ENCODE measurements at regions not wholly inside any gene's neighbourhood (a gene's known extent, or its start where the extent isn't known, plus 50 kb on each side); places are given as distances from the start of the nearest gene placed in this dataset.

- Histone ChIP-seq H4K20me1 (ENCODE audit: low read depth, low read length) (no peaks in the 10 kb centered on the region), H3K9me2 (replicated peaks; ENCODE audit: insufficient read depth, low read length) (no peaks in the 10 kb centered on the region), H3K36me3 (ENCODE audit: low read length) (no peaks in the 10 kb centered on the region), H3F3A (ENCODE audit: insufficient read depth) (no peaks in the 10 kb centered on the region), H3K4me2 (ENCODE audit: low read depth, low read length, poor library complexity, severe bottlenecking) (no peak overlapping the region), H3K9ac (ENCODE audit: low read length) (no peak overlapping the region), H3K9me3 (ENCODE audit: insufficient read depth, low read length) (peaks cover 13% of the 10 kb centered on the region), H2AFZ (ENCODE audit: low read depth, low read length, severe bottlenecking) (no peak overlapping the region), H3K27ac (ENCODE audit: low read depth, low read length) (no peak overlapping the region), H3K4me3 (ENCODE audit: insufficient read depth, low read length, poor library complexity, severe bottlenecking) (no peak overlapping the region), H3K79me2 (ENCODE audit: insufficient read depth, low read length) (no peaks in the 10 kb centered on the region), H3K27me3 (ENCODE audit: low read length) (no peaks in the 10 kb centered on the region)
- TF ChIP-seq EZH2phosphoT487 (conservative IDR thresholded peaks at IDR 0.05; ENCODE audit: low read length): no peak
- no peak for TF ChIP-seq CTCF (IDR thresholded peaks at IDR 0.05; ENCODE audit: insufficient read depth, low read length, poor library complexity, severe bottlenecking)
Observed at GRCh38 chr2:16209799-16210198, 269.4 kb downstream of the MYCN start.

GRCh38 chr2:16208921-16209320, 268.6 kb downstream of the MYCN start:
- no peaks in the 10 kb centered on the region for H3K79me2 ChIP-seq (ENCODE audit: insufficient read depth, low read length)
- H3F3A ChIP-seq (ENCODE audit: insufficient read depth): no peaks in the 10 kb centered on the region
- H2AFZ ChIP-seq (ENCODE audit: low read depth, low read length, severe bottlenecking): no peak overlapping the region
- H3K4me3 ChIP-seq (ENCODE audit: insufficient read depth, low read length, poor library complexity, severe bottlenecking): no peak overlapping the region
- no peak overlapping the region for H3K27ac ChIP-seq (ENCODE audit: low read depth, low read length)
- no peak overlapping the region for H3K9ac ChIP-seq (ENCODE audit: low read length)
- no peaks in the 10 kb centered on the region for H3K9me2 ChIP-seq (replicated peaks; ENCODE audit: insufficient read depth, low read length)
- H4K20me1 ChIP-seq (ENCODE audit: low read depth, low read length): no peaks in the 10 kb centered on the region
- H3K9me3 ChIP-seq (ENCODE audit: insufficient read depth, low read length): peaks cover 13% of the 10 kb centered on the region
- H3K4me2 ChIP-seq (ENCODE audit: low read depth, low read length, poor library complexity, severe bottlenecking): no peak overlapping the region
- H3K27me3 ChIP-seq (ENCODE audit: low read length): no peaks in the 10 kb centered on the region
- H3K36me3 ChIP-seq (ENCODE audit: low read length): no peaks in the 10 kb centered on the region
- TF ChIP-seq EZH2phosphoT487 (conservative IDR thresholded peaks at IDR 0.05; ENCODE audit: low read length): no peak

- H3K36me3 ChIP-seq (ENCODE audit: low read length): no peaks in the 10 kb centered on the region
- no peak overlapping the region for H3K27ac ChIP-seq (ENCODE audit: low read depth, low read length)
- H2AFZ ChIP-seq (ENCODE audit: low read depth, low read length, severe bottlenecking): no peak overlapping the region
Observed at GRCh38 chr2:16208241-16208797, 268.0 kb downstream of the MYCN start.

More at GRCh38 chr2:16208241-16208797, 268.0 kb downstream of the MYCN start:
- Histone ChIP-seq H4K20me1 (ENCODE audit: low read depth, low read length) (no peaks in the 10 kb centered on the region), H3K27me3 (ENCODE audit: low read length) (no peaks in the 10 kb centered on the region), H3K9me3 (ENCODE audit: insufficient read depth, low read length) (peaks cover 13% of the 10 kb centered on the region), H3K9me2 (replicated peaks; ENCODE audit: insufficient read depth, low read length) (no peaks in the 10 kb centered on the region), H3K9ac (ENCODE audit: low read length) (no peak overlapping the region), H3F3A (ENCODE audit: insufficient read depth) (no peaks in the 10 kb centered on the region), H3K4me3 (ENCODE audit: insufficient read depth, low read length, poor library complexity, severe bottlenecking) (no peak overlapping the region), H3K79me2 (ENCODE audit: insufficient read depth, low read length) (no peaks in the 10 kb centered on the region), H3K4me2 (ENCODE audit: low read depth, low read length, poor library complexity, severe bottlenecking) (no peak overlapping the region)
- TF ChIP-seq CTCF (IDR thresholded peaks at IDR 0.05; ENCODE audit: insufficient read depth, low read length, poor library complexity, severe bottlenecking): no peak
